Fibroblast of lung (primary cell): ENCODE measurements at regions not wholly inside any gene's neighbourhood (a gene's known extent, or its start where the extent isn't known, plus 50 kb on each side); places are given as distances from the start of the nearest gene placed in this dataset.
A peak's percentile ranks its signal among the peaks of the same experiment; 100 is the strongest.
"Not testable (repeated sequence)": the region's sequence is repeated elsewhere in the genome, so short reads cannot be mapped to it uniquely, and the experiment has no call there.

Source experiments
- DNase-seq, 2 donors: peaks; one replicate each; pipeline versions ENCODE4 v3.0.0 to v3.0.0-alpha.2; 2010; ENCODE audit warnings: low read depth in 2 of 2
- H2AFZ ChIP-seq: 2 replicates; pipeline ENCODE4 v1.5.1; 2012; ENCODE audit warnings: low read length, control low read depth, inconsistent platforms
- H3K27ac ChIP-seq: 2 replicates; pipeline ENCODE4 v1.5.1; 2011; ENCODE audit warnings: low read length, control low read depth; ENCODE audit not compliant: insufficient read depth
- H3K27me3 ChIP-seq: 2 replicates; pipeline ENCODE4 v1.5.1; 2011; ENCODE audit warnings: mild to moderate bottlenecking, low read length; ENCODE audit not compliant: control insufficient read depth, insufficient read depth
- H3K36me3 ChIP-seq: 2 replicates; pipeline ENCODE4 v1.5.1; 2011; ENCODE audit warnings: low read length; ENCODE audit not compliant: control insufficient read depth, insufficient read depth
- H3K4me1 ChIP-seq: 2 replicates; pipeline ENCODE4 v1.5.1; 2011; ENCODE audit warnings: low read length; ENCODE audit not compliant: control insufficient read depth, insufficient read depth; ENCODE audit errors: extremely low read depth
- H3K4me2 ChIP-seq: 2 replicates; pipeline ENCODE4 v1.5.1; 2011; ENCODE audit warnings: low read length, control low read depth; ENCODE audit not compliant: insufficient read depth; ENCODE audit errors: extremely low read depth
- H3K4me3 ChIP-seq, 4 experiments: fragments of 200-600 bp in 1 of 4; sonication (generic) in 1 of 4; replicated peaks in 1 of 4; 2 replicates each; pipeline ENCODE4 v1.5.1; 2011 to 2016; ENCODE audit warnings: low read length in 4 of 4, low read depth in 3 of 4, mild to moderate bottlenecking in 3 of 4, control low read depth in 2 of 4, inconsistent platforms in 1 of 4, mixed read lengths in 1 of 4; ENCODE audit not compliant: insufficient read depth in 1 of 4; ENCODE audit errors: control extremely low read depth in 1 of 4
- H3K79me2 ChIP-seq: 2 replicates; pipeline ENCODE4 v1.5.1; 2012; ENCODE audit warnings: mild to moderate bottlenecking, low read length, inconsistent platforms; ENCODE audit not compliant: control insufficient read depth, insufficient read depth
- H3K9ac ChIP-seq: 2 replicates; pipeline ENCODE4 v1.5.1; 2011; ENCODE audit warnings: mild to moderate bottlenecking, low read length, control low read depth; ENCODE audit not compliant: insufficient read depth
- H3K9me3 ChIP-seq: 2 replicates; pipeline ENCODE4 v1.5.1; 2012; ENCODE audit warnings: low read depth, low read length; ENCODE audit not compliant: control insufficient read depth, insufficient read depth
- H4K20me1 ChIP-seq: 2 replicates; pipeline ENCODE4 v1.5.1; 2011; ENCODE audit warnings: low read length; ENCODE audit not compliant: control insufficient read depth, insufficient read depth; ENCODE audit errors: extremely low read depth
- CTCF ChIP-seq, 2 donors: IDR thresholded peaks in 1 of 2; conservative IDR thresholded peaks in 1 of 2; 1 replicate in 1 of 2; 2 replicates in 1 of 2; pipeline ENCODE4 v1.5.1; 2011 to 2012; ENCODE audit warnings: low read length in 2 of 2, control low read depth in 1 of 2, inconsistent platforms in 1 of 2, low read depth in 1 of 2, mild to moderate bottlenecking in 1 of 2
- EZH2 ChIP-seq: IDR thresholded peaks from 2 replicates; pipeline ENCODE4 v1.5.1; 2012; ENCODE audit warnings: low read length, control low read depth, mild to moderate bottlenecking; ENCODE audit errors: missing control alignments

GRCh38 chr2:215787025-215787424 is 226.3 kb downstream of the MREG start:
- H3K27ac ChIP-seq: no peak overlapping the region
- H3K36me3 ChIP-seq: no peaks in the 10 kb centered on the region
- no peaks in the 10 kb centered on the region for H3K4me1 ChIP-seq
- peak; percentile 35 to 40 for DNase-seq
- H3K4me3 ChIP-seq: no peak overlapping the region
- no peaks in the 10 kb centered on the region for H3K79me2 ChIP-seq
- H3K9me3 ChIP-seq: no peaks in the 10 kb centered on the region
- no peak overlapping the region for H3K4me2 ChIP-seq
- H4K20me1 ChIP-seq: no peaks in the 10 kb centered on the region
- H3K9ac ChIP-seq: no peak overlapping the region
- TF ChIP-seq CTCF (conservative IDR thresholded peaks at IDR 0.05 in 1 of 2, IDR thresholded peaks at IDR 0.05 in 1 of 2; ENCODE audit: low read depth in 1 of 2, low read length in 2 of 2) (no peak), EZH2 (no peak)
- no peaks in the 10 kb centered on the region for H3K27me3 ChIP-seq
- H2AFZ ChIP-seq: no peak overlapping the region

GRCh38 chr2:215784371-215784783 is 229.0 kb downstream of the MREG start:
- peak overlapping the region; percentile 57 for H3K4me2 ChIP-seq

DNA sequence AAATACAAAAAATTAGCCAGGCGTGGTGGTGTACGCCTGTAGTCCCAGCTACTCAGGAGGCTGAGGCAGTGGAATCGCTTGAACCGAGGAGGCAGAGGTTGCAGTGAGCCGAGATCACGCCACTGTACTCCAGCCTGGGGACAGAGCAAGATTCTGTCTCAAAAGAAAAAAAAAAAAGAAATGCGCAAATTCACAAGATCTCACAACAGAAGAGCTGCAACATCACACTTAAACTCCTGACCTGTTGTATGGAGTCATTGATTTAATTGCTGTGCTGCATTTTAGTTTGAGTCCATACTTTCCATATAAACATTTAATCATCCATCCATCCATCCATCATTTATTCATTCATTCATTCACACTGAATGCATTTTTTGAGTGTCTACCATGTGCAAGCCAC is 229.7 kb downstream of the MREG start:
- not testable (repeated sequence) for H3K27ac ChIP-seq, DNase-seq
- peak overlapping the region; percentile 57 for H3K4me2 ChIP-seq

More at GRCh38 chr2:215784371-215784783, 229.0 kb downstream of the MREG start:
- no peaks in the 10 kb centered on the region for H3K79me2 ChIP-seq
- no peak overlapping the region for H3K4me3 ChIP-seq
- H4K20me1 ChIP-seq: no peaks in the 10 kb centered on the region
- H3K4me1 ChIP-seq: no peaks in the 10 kb centered on the region
- no peaks in the 10 kb centered on the region for H3K9me3 ChIP-seq
- H3K9ac ChIP-seq: no peak overlapping the region
- peak overlapping the region; percentile 69 for H3K27ac ChIP-seq
- no peaks in the 10 kb centered on the region for H3K36me3 ChIP-seq
- no peaks in the 10 kb centered on the region for H3K27me3 ChIP-seq
- H2AFZ ChIP-seq: peak overlapping the region; percentile 57
- DNase-seq: peak; percentile 76 to 97
- TF ChIP-seq EZH2: no peak
- TF ChIP-seq CTCF (conservative IDR thresholded peaks at IDR 0.05 in 1 of 2, IDR thresholded peaks at IDR 0.05 in 1 of 2; ENCODE audit: low read depth in 1 of 2, low read length in 2 of 2): no peak

More for the DNA sequence above, 229.7 kb downstream of the MREG start:
- H2AFZ ChIP-seq, H3K4me3 ChIP-seq, H3K36me3 ChIP-seq, H3K9me3 ChIP-seq, H3K79me2 ChIP-seq, H4K20me1 ChIP-seq, H3K9ac ChIP-seq, H3K4me1 ChIP-seq, H3K27me3 ChIP-seq: not testable (repeated sequence)
